ENCODE measurements at regions not wholly inside any gene's neighbourhood (a gene's known extent, or its start where the extent isn't known, plus 50 kb on each side); places are given as distances from the start of the nearest gene placed in this dataset.

- TF ChIP-seq RAD21 (conservative IDR thresholded peaks at IDR 0.05 in 1 of 2, IDR thresholded peaks at IDR 0.05 in 1 of 2) (no peak), JUN (IDR thresholded peaks at IDR 0.05) (no peak), SMC3 (IDR thresholded peaks at IDR 0.05) (no peak), CTCF (IDR thresholded peaks at IDR 0.05) (no peak), MAFK (IDR thresholded peaks at IDR 0.05; ENCODE audit: partially characterized antibody) (no peak), EP300 (IDR thresholded peaks at IDR 0.05) (no peak), NFE2L2 (conservative IDR thresholded peaks at IDR 0.05; ENCODE audit: low read length) (no peak), HOXA7 (CRISPR knock-in tag; IDR thresholded peaks at IDR 0.05) (no peak), POLR2A (IDR thresholded peaks at IDR 0.05; ENCODE audit: low read length) (no peak), USF2 (IDR thresholded peaks at IDR 0.05) (no peak), REST (IDR thresholded peaks at IDR 0.05) (no peak)
These were observed 216.5 kb downstream of the TMEM114 start for GRCh38 chr16:8373676-8374431.

Data from A549 (cell line).